Neural cell (in vitro differentiated cells): ENCODE measurements at regions not wholly inside any gene's neighbourhood (a gene's known extent, or its start where the extent isn't known, plus 50 kb on each side); places are given as distances from the start of the nearest gene placed in this dataset.
"Not testable (repeated sequence)": the region's sequence is repeated elsewhere in the genome, so short reads cannot be mapped to it uniquely, and the experiment has no call there.

Source experiments
- H2AFZ ChIP-seq: fragments of 200-600, 300-800 bp; sonication (generic), shearing (Covaris generic); 2 replicates; pipeline ENCODE4 v1.6.0; 2014; ENCODE audit warnings: low read depth, mild to moderate bottlenecking, antibody characterized with exemption, low read length, moderate library complexity
- H3F3A ChIP-seq: fragments of 200-600 bp; shearing (Covaris generic); 2 replicates; pipeline ENCODE4 v1.6.1; 2016; ENCODE audit warnings: mild to moderate bottlenecking, moderate library complexity, mixed read lengths, antibody characterized with exemption, low read length; ENCODE audit not compliant: insufficient read depth, poor library complexity, severe bottlenecking
- H3K27ac ChIP-seq: fragments of 200-600, 300-800 bp; sonication (generic), shearing (Covaris generic); 2 replicates; pipeline ENCODE4 v1.5.1; 2014; ENCODE audit warnings: mild to moderate bottlenecking, low read length, moderate library complexity
- H3K27me3 ChIP-seq: fragments of 300-800, 200-600 bp; sonication (generic), shearing (Covaris generic); 2 replicates; pipeline ENCODE4 v1.6.0; 2014; ENCODE audit warnings: mild to moderate bottlenecking, low read depth, low read length, moderate library complexity; ENCODE audit not compliant: insufficient read depth
- H3K36me3 ChIP-seq: fragments of 300-800, 200-600 bp; sonication (generic), shearing (Covaris generic); 2 replicates; pipeline ENCODE4 v1.5.1; 2014; ENCODE audit warnings: mild to moderate bottlenecking, antibody characterized with exemption, low read length, moderate library complexity; ENCODE audit not compliant: insufficient read depth
- H3K4me2 ChIP-seq: fragments of 300-800, 200-600 bp; sonication (generic), shearing (Covaris generic); 2 replicates; pipeline ENCODE4 v1.6.0; 2014; ENCODE audit warnings: mild to moderate bottlenecking, low read length
- H3K4me3 ChIP-seq: fragments of 300-800, 200-600 bp; sonication (generic), shearing (Covaris generic); 2 replicates; pipeline ENCODE4 v1.5.1; 2014; ENCODE audit warnings: mild to moderate bottlenecking, low read length, moderate library complexity
- H3K79me2 ChIP-seq: fragments of 200-600 bp; shearing (Covaris generic); replicated peaks from 2 replicates; pipeline ENCODE4 v1.6.0; 2014; ENCODE audit warnings: mild to moderate bottlenecking, low read length, moderate library complexity; ENCODE audit not compliant: insufficient read depth
- H3K9ac ChIP-seq: fragments of 300-800, 200-600 bp; sonication (generic), shearing (Covaris generic); 2 replicates; pipeline ENCODE4 v1.6.1; 2016; ENCODE audit warnings: mild to moderate bottlenecking, low read length, mixed read lengths
- H3K9me2 ChIP-seq: fragments of 200-600 bp; shearing (Covaris generic); 2 replicates; pipeline ENCODE4 v1.6.1; 2016; ENCODE audit warnings: mild to moderate bottlenecking, low read length, mixed read lengths; ENCODE audit not compliant: insufficient read depth
- H3K9me3 ChIP-seq: fragments of 200-600, 300-800 bp; sonication (generic), shearing (Covaris generic); 2 replicates; pipeline ENCODE4 v1.6.1; 2016; ENCODE audit warnings: mild to moderate bottlenecking, mixed run types, low read length, moderate library complexity, mixed read lengths
- H4K20me1 ChIP-seq: fragments of 200-600 bp; shearing (Covaris generic); 2 replicates; pipeline ENCODE4 v1.6.1; 2016; ENCODE audit warnings: mild to moderate bottlenecking, mixed run types; ENCODE audit not compliant: insufficient read depth
- EP300 ChIP-seq: fragments of 450-650 bp; conservative IDR thresholded peaks from 2 replicates; pipeline ENCODE4 v1.6.1; 2014; ENCODE audit warnings: antibody characterized with exemption, mild to moderate bottlenecking, moderate library complexity; ENCODE audit not compliant: poor library complexity, severe bottlenecking
- EZH2 ChIP-seq: fragments of 200-600, 300-800 bp; shearing (Covaris generic), sonication (generic); IDR thresholded peaks from 2 replicates; pipeline ENCODE4 v1.6.1; 2014; ENCODE audit warnings: antibody characterized with exemption, low read length, borderline replicate concordance, mild to moderate bottlenecking; ENCODE audit not compliant: insufficient read depth, poor library complexity, severe bottlenecking
- MXI1 ChIP-seq: fragments of 450-650 bp; conservative IDR thresholded peaks from 2 replicates; pipeline ENCODE4 v1.6.1; 2014; ENCODE audit warnings: antibody characterized with exemption, mild to moderate bottlenecking; ENCODE audit not compliant: poor library complexity, severe bottlenecking
- POLR2AphosphoS5 ChIP-seq: IDR thresholded peaks from 2 replicates; pipeline ENCODE4 v1.6.1; 2012
- RAD21 ChIP-seq: fragments of 450-650 bp; conservative IDR thresholded peaks from 2 replicates; pipeline ENCODE4 v1.6.1; 2014; ENCODE audit warnings: antibody characterized with exemption, mild to moderate bottlenecking, moderate library complexity
- SMC3 ChIP-seq: fragments of 450-650 bp; conservative IDR thresholded peaks from 2 replicates; pipeline ENCODE4 v1.6.1; 2014; ENCODE audit warnings: antibody characterized with exemption, mild to moderate bottlenecking, moderate library complexity; ENCODE audit not compliant: poor library complexity
- TAF1 ChIP-seq: IDR thresholded peaks from 2 replicates; pipeline ENCODE4 v1.6.1; 2012; ENCODE audit warnings: low read depth
- TF ChIP-seq, protein P1 (sequence below): fragments of 450-650 bp; IDR thresholded peaks from 2 replicates; pipeline ENCODE4 v1.5.1; 2014; ENCODE audit warnings: antibody characterized with exemption, mild to moderate bottlenecking, moderate library complexity; ENCODE audit not compliant: poor library complexity, severe bottlenecking
- TF ChIP-seq, protein P2 (sequence below): IDR thresholded peaks from 2 replicates; pipeline ENCODE4 v1.6.1; 2012; ENCODE audit warnings: borderline replicate concordance

DNA sequence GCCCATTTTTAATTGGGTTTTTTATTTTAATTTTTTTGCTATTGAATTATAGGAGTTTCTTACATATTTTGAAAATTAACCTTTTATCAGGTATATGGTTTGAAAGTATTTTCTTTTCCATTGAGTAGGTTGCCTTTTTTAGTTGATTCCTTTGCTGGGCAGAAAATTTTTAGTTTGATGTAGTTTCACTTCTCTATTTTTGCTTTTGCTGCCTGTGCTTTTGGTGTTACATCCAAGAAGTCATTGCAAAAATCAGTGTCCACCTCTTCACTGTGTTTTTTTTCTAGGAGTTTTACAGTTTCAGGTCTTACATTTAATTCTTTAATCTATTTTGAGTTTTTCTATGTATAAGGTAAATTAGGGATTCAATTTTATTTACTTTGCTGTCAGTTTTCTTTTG is 129.8 kb upstream of the FERD3L start:
- H2AFZ ChIP-seq = no peak overlapping the region
- no peak overlapping the region for H3K4me3 ChIP-seq
- no peaks in the 10 kb centered on the region for H3K9me3 ChIP-seq
- H3K36me3 ChIP-seq = no peaks in the 10 kb centered on the region
- H3F3A ChIP-seq = no peaks in the 10 kb centered on the region
- H3K9me2 ChIP-seq = no peaks in the 10 kb centered on the region
- H3K27ac ChIP-seq = no peak overlapping the region
- TF ChIP-seq MXI1 (no peak), EP300 (no peak), TAF1 (no peak), EZH2 (no peak), RAD21 (no peak), POLR2AphosphoS5 (no peak)
- TF ChIP-seq, protein P1, sequence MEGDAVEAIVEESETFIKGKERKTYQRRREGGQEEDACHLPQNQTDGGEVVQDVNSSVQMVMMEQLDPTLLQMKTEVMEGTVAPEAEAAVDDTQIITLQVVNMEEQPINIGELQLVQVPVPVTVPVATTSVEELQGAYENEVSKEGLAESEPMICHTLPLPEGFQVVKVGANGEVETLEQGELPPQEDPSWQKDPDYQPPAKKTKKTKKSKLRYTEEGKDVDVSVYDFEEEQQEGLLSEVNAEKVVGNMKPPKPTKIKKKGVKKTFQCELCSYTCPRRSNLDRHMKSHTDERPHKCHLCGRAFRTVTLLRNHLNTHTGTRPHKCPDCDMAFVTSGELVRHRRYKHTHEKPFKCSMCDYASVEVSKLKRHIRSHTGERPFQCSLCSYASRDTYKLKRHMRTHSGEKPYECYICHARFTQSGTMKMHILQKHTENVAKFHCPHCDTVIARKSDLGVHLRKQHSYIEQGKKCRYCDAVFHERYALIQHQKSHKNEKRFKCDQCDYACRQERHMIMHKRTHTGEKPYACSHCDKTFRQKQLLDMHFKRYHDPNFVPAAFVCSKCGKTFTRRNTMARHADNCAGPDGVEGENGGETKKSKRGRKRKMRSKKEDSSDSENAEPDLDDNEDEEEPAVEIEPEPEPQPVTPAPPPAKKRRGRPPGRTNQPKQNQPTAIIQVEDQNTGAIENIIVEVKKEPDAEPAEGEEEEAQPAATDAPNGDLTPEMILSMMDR = no peak
- TF ChIP-seq, protein P2, sequence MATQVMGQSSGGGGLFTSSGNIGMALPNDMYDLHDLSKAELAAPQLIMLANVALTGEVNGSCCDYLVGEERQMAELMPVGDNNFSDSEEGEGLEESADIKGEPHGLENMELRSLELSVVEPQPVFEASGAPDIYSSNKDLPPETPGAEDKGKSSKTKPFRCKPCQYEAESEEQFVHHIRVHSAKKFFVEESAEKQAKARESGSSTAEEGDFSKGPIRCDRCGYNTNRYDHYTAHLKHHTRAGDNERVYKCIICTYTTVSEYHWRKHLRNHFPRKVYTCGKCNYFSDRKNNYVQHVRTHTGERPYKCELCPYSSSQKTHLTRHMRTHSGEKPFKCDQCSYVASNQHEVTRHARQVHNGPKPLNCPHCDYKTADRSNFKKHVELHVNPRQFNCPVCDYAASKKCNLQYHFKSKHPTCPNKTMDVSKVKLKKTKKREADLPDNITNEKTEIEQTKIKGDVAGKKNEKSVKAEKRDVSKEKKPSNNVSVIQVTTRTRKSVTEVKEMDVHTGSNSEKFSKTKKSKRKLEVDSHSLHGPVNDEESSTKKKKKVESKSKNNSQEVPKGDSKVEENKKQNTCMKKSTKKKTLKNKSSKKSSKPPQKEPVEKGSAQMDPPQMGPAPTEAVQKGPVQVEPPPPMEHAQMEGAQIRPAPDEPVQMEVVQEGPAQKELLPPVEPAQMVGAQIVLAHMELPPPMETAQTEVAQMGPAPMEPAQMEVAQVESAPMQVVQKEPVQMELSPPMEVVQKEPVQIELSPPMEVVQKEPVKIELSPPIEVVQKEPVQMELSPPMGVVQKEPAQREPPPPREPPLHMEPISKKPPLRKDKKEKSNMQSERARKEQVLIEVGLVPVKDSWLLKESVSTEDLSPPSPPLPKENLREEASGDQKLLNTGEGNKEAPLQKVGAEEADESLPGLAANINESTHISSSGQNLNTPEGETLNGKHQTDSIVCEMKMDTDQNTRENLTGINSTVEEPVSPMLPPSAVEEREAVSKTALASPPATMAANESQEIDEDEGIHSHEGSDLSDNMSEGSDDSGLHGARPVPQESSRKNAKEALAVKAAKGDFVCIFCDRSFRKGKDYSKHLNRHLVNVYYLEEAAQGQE = no peak
- no peak overlapping the region for H3K9ac ChIP-seq
- no peak overlapping the region for H3K4me2 ChIP-seq
- H3K79me2 ChIP-seq = no peaks in the 10 kb centered on the region
- no peaks in the 10 kb centered on the region for H4K20me1 ChIP-seq
- no peaks in the 10 kb centered on the region for H3K27me3 ChIP-seq

DNA sequence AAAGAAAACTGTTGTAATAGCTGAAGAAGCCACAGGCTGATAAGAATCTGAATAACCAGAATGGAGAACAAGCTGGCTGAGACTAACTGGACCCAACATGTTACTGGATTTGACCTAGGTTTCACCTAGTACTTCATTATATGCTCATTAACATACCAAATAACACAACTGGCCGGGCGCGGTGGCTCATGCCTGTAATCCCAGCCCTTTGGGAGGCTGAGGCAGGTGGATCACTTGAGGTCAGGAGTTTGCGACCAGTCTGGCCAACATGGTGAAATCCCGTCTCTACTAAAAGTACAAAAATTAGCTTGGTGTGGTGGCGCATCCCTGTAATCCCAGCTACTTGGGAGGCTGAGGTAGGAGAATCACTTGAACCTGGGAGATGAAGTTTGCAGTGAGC is 127.1 kb upstream of the FERD3L start:
- H3K4me3 ChIP-seq, H3K27me3 ChIP-seq, H3K9me2 ChIP-seq, H3K79me2 ChIP-seq, H3K27ac ChIP-seq, H3K36me3 ChIP-seq, H4K20me1 ChIP-seq, H3K4me2 ChIP-seq, H3K9ac ChIP-seq, H3F3A ChIP-seq, H3K9me3 ChIP-seq, H2AFZ ChIP-seq: not testable (repeated sequence)

DNA sequence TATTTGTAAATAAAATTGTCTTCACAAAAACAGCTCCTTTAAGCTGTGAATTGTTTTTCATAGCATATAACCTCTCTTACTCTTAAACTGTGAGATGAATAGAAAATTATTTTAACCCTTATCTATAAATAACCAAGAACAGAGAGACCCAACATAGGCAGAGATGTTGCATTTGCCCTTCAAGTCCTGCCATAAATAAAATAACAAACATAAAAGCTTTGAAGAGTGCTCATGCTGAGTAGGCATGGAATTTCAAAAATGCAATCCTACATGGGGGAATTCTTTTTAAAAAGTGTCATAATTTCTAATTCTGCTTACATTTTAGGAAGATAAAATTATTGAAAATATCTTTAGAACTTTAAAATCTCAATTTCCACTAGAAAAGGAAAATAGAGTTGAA is 124.1 kb upstream of the FERD3L start:
- Histone ChIP-seq H3F3A (no peaks in the 10 kb centered on the region), H2AFZ (no peak overlapping the region), H3K9me2 (no peaks in the 10 kb centered on the region), H3K27ac (no peak overlapping the region), H3K4me2 (no peak overlapping the region), H3K36me3 (no peaks in the 10 kb centered on the region), H3K9ac (no peak overlapping the region), H3K9me3 (no peaks in the 10 kb centered on the region), H4K20me1 (no peaks in the 10 kb centered on the region), H3K27me3 (no peaks in the 10 kb centered on the region), H3K79me2 (no peaks in the 10 kb centered on the region), H3K4me3 (no peak overlapping the region)
- TF ChIP-seq RAD21 (no peak), EZH2 (no peak), TAF1 (no peak), EP300 (no peak), POLR2AphosphoS5 (no peak), MXI1 (no peak), SMC3 (no peak)
- TF ChIP-seq, protein P1 = no peak
- TF ChIP-seq, protein P2 = no peak
